Activated CD8-positive, alpha-beta T cell treated with anti-CD3 and anti-CD28 coated beads for 36 hours (primary cell): ENCODE measurements at regions not wholly inside any gene's neighbourhood (a gene's known extent, or its start where the extent isn't known, plus 50 kb on each side); places are given as distances from the start of the nearest gene placed in this dataset.
"Not testable (repeated sequence)": the region's sequence is repeated elsewhere in the genome, so short reads cannot be mapped to it uniquely, and the experiment has no call there.

ENCODE experiments used
- ATAC-seq: fragments of 200-7000 bp; cut with Tn5 transposase; one replicate; pipeline ENCODE4 v1.10.0; 2021; ENCODE audit warnings: mild to moderate bottlenecking, moderate library complexity
- CTCF ChIA-PET: fragments of 350-600 bp; sonication (Branson Sonifier 250); formaldehyde crosslinking; loops from one replicate; lab custom pipeline; 2021; ENCODE audit warnings: antibody characterized with exemption; lab: Charles Lee
- POLR2A ChIA-PET: fragments of 350-600 bp; sonication (Branson Sonifier 250); formaldehyde crosslinking; loops from one replicate; lab custom pipeline; 2021; ENCODE audit warnings: antibody characterized with exemption; lab: Charles Lee
- DNase-seq: peaks from one replicate; pipeline ENCODE4 v3.0.0-alpha.2; 2020
- H3K27ac Mint-ChIP-seq: one replicate; pipeline ENCODE4 v1.8.0; 2021; ENCODE audit warnings: mild to moderate bottlenecking, mixed read lengths
- H3K27me3 Mint-ChIP-seq: one replicate; pipeline ENCODE4 v1.8.0; 2021; ENCODE audit warnings: mixed read lengths
- H3K36me3 Mint-ChIP-seq: one replicate; pipeline ENCODE4 v1.8.0; 2021; ENCODE audit warnings: low read depth, mixed read lengths
- H3K4me1 Mint-ChIP-seq: one replicate; pipeline ENCODE4 v1.8.0; 2021; ENCODE audit warnings: low read depth, mixed read lengths
- H3K4me3 Mint-ChIP-seq: one replicate; pipeline ENCODE4 v1.8.0; 2021; ENCODE audit warnings: mild to moderate bottlenecking, moderate library complexity, mixed read lengths
- H3K9me3 Mint-ChIP-seq: one replicate; pipeline ENCODE4 v1.8.0; 2021; ENCODE audit warnings: mixed read lengths
- CTCF ChIP-seq: fragments of 200-600 bp; IDR thresholded peaks from one replicate; pipeline ENCODE4 v1.8.0; 2022; ENCODE audit warnings: antibody characterized with exemption, mild to moderate bottlenecking
- intact Hi-C: fragments of 100-400 bp; cut with micrococcal nuclease; formaldehyde crosslinking; loops from one replicate; pipeline ENCODE4 v1.10.0; 2022

GRCh38 chr7:146022776-146023175 lies 93.8 kb upstream of the CNTNAP2 start:
- no peak for TF ChIP-seq CTCF
- Mint-ChIP-seq H3K9me3 (peaks cover 13% of the 10 kb centered on the region), H3K27ac (no peak overlapping the region), H3K27me3 (no peaks in the 10 kb centered on the region), H3K36me3 (no peaks in the 10 kb centered on the region), H3K4me1 (no peaks in the 10 kb centered on the region), H3K4me3 (no peak overlapping the region)
- POLR2A ChIA-PET = no interaction called here
- CTCF ChIA-PET = no interaction called here
- intact Hi-C loops = no loop called here
- no peak for ATAC-seq
- DNase-seq = no peak

- H3K27ac Mint-ChIP-seq, H3K36me3 Mint-ChIP-seq, CTCF ChIA-PET, H3K9me3 Mint-ChIP-seq, intact Hi-C loops, H3K27me3 Mint-ChIP-seq, H3K4me3 Mint-ChIP-seq, DNase-seq, ATAC-seq, POLR2A ChIA-PET, H3K4me1 Mint-ChIP-seq: not testable (repeated sequence)
These were observed 97.3 kb upstream of the CNTNAP2 start for GRCh38 chr7:146019041-146020004.

- H3K27me3 Mint-ChIP-seq, H3K4me3 Mint-ChIP-seq, H3K27ac Mint-ChIP-seq, H3K36me3 Mint-ChIP-seq, H3K9me3 Mint-ChIP-seq, POLR2A ChIA-PET, H3K4me1 Mint-ChIP-seq, CTCF ChIA-PET, ATAC-seq, intact Hi-C loops, DNase-seq: not testable (repeated sequence)
These were observed 99.2 kb upstream of the CNTNAP2 start for GRCh38 chr7:146017366-146017765.

- H3K9me3 Mint-ChIP-seq, H3K4me3 Mint-ChIP-seq, H3K27me3 Mint-ChIP-seq, intact Hi-C loops, CTCF ChIA-PET, POLR2A ChIA-PET, ATAC-seq, H3K36me3 Mint-ChIP-seq, H3K27ac Mint-ChIP-seq, H3K4me1 Mint-ChIP-seq, DNase-seq: not testable (repeated sequence)
These were observed 102.4 kb upstream of the CNTNAP2 start for GRCh38 chr7:146014154-146014553.

GRCh38 chr7:146008293-146008692 lies 108.3 kb upstream of the CNTNAP2 start:
- intact Hi-C loops = no loop called here
- H3K9me3 Mint-ChIP-seq = peaks cover 4% of the 10 kb centered on the region
- no peak overlapping the region for H3K27ac Mint-ChIP-seq
- no peaks in the 10 kb centered on the region for H3K4me1 Mint-ChIP-seq
- POLR2A ChIA-PET = no interaction called here
- no peak overlapping the region for H3K4me3 Mint-ChIP-seq
- no peak for TF ChIP-seq CTCF
- no peaks in the 10 kb centered on the region for H3K36me3 Mint-ChIP-seq
- ATAC-seq (no peak), DNase-seq (no peak)
- CTCF ChIA-PET = no interaction called here
- H3K27me3 Mint-ChIP-seq = no peaks in the 10 kb centered on the region

- Mint-ChIP-seq H3K36me3 (no peaks in the 10 kb centered on the region), H3K9me3 (peaks cover 6% of the 10 kb centered on the region), H3K4me3 (no peak overlapping the region), H3K27ac (no peak overlapping the region), H3K27me3 (no peaks in the 10 kb centered on the region), H3K4me1 (no peaks in the 10 kb centered on the region)
- intact Hi-C loops = no loop called here
- ChIA-PET CTCF (no interaction called here), POLR2A (no interaction called here)
- no peak for TF ChIP-seq CTCF
- ATAC-seq (no peak), DNase-seq (no peak)
These were observed 111.8 kb upstream of the CNTNAP2 start for GRCh38 chr7:146004805-146005204.
